ENCODE measurements at regions not wholly inside any gene's neighbourhood (a gene's known extent, or its start where the extent isn't known, plus 50 kb on each side); places are given as distances from the start of the nearest gene placed in this dataset.

DNA sequence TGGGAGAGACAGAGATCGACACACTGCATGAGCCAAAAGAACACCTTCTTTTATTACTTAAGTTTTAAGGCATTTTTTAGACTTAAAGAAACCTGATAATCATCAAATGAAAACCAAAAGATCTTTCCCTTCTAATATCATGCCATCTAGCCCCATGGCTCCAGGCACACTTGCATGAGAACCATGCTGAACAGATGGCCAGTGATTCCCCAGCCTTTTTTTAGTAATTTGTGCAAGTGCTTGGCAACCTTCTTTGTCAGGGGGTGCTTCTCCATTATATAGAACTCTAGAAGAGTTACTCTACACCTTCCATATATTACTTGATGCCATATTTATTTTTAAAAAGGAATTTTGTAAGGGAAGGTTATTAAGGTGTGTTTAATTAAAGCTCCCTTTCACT lies 182.2 kb upstream of the TEX13C start:
- TF ChIP-seq, protein P1, sequence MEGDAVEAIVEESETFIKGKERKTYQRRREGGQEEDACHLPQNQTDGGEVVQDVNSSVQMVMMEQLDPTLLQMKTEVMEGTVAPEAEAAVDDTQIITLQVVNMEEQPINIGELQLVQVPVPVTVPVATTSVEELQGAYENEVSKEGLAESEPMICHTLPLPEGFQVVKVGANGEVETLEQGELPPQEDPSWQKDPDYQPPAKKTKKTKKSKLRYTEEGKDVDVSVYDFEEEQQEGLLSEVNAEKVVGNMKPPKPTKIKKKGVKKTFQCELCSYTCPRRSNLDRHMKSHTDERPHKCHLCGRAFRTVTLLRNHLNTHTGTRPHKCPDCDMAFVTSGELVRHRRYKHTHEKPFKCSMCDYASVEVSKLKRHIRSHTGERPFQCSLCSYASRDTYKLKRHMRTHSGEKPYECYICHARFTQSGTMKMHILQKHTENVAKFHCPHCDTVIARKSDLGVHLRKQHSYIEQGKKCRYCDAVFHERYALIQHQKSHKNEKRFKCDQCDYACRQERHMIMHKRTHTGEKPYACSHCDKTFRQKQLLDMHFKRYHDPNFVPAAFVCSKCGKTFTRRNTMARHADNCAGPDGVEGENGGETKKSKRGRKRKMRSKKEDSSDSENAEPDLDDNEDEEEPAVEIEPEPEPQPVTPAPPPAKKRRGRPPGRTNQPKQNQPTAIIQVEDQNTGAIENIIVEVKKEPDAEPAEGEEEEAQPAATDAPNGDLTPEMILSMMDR (IDR thresholded peaks at IDR 0.05), result no peak
- TF ChIP-seq POLR2AphosphoS5 (IDR thresholded peaks at IDR 0.05), result no peak
- no peak for TF ChIP-seq POLR2A (IDR thresholded peaks at IDR 0.05)

Data from prostate gland (tissue), 2 donors.